ENCODE measurements at regions not wholly inside any gene's neighbourhood (a gene's known extent, or its start where the extent isn't known, plus 50 kb on each side); places are given as distances from the start of the nearest gene placed in this dataset.
A peak's percentile ranks its signal among the peaks of the same experiment; 100 is the strongest.

- ChIA-PET CTCF (no interaction called here), POLR2A (no interaction called here)
- Histone ChIP-seq H3K36me3 (ENCODE audit: control insufficient read depth in 2 of 2, extremely low read depth in 1 of 2, insufficient read depth in 2 of 2, low read length in 2 of 2) (no peaks in the 10 kb centered on the region), H3K9me3 (replicated peaks; ENCODE audit: control insufficient read depth, insufficient read depth, low read length) (no peaks in the 10 kb centered on the region), H3K4me1 (ENCODE audit: control insufficient read depth, extremely low read depth, insufficient read depth, low read length) (peaks cover 10% of the 10 kb centered on the region), H3K27ac (ENCODE audit: insufficient read depth, low read depth, low read length) (peak overlapping the region; percentile 32), H3K27me3 (ENCODE audit: control insufficient read depth in 2 of 2, insufficient read depth in 2 of 2, low read length in 2 of 2) (peaks cover 0 to 4% of the 10 kb centered on the region in 2 experiments), H3K9me1 (replicated peaks; ENCODE audit: control insufficient read depth, extremely low read depth, insufficient read depth, low read length) (no peaks in the 10 kb centered on the region), H2AFZ (ENCODE audit: low read depth, low read length) (peak overlapping the region; percentile 87), H3K4me2 (ENCODE audit: insufficient read depth, low read length) (no peak overlapping the region), H3K4me3 (replicated peaks in 1 of 3; ENCODE audit: insufficient read depth in 1 of 3, low read depth in 1 of 3, low read length in 3 of 3) (no peak overlapping the region), H4K20me1 (replicated peaks; ENCODE audit: control insufficient read depth, extremely low read depth, insufficient read depth, low read length) (no peaks in the 10 kb centered on the region), H3K79me2 (ENCODE audit: control insufficient read depth, insufficient read depth, low read length) (no peaks in the 10 kb centered on the region), H3K9ac (replicated peaks; ENCODE audit: extremely low read depth, insufficient read depth, low read length) (no peak overlapping the region)
- peak; percentile 48 for DNase-seq (ENCODE audit: low read depth, low spot score)
- intact Hi-C loops (cut with micrococcal nuclease): no loop called here
- dilution Hi-C loops (cut with MboI; ENCODE audit: extremely low pct_ligation_motif_present, low sequenced_read_pairs): no loop called here
- BruUV-seq (replicated peaks): no TSS peak
- FAIRE-seq: peak; percentile 60
- TF ChIP-seq JUN (IDR thresholded peaks at IDR 0.05; ENCODE audit: borderline replicate concordance, insufficient read depth, insufficient read length, low read depth) (no peak), POLR2A (IDR thresholded peaks at IDR 0.05; ENCODE audit: low read depth, low read length) (no peak), GATA2 (IDR thresholded peaks at IDR 0.05; ENCODE audit: insufficient read depth, insufficient read length, low read depth, low read length) (no peak), CTCF (IDR thresholded peaks at IDR 0.05; ENCODE audit: extremely low read depth in 1 of 2, insufficient read depth in 1 of 2, low read depth in 1 of 2, low read length in 2 of 2) (no peak)
Observed at GRCh38 chr18:3340682-3341097, 78.8 kb downstream of the MYL12B start.

- H3K4me1 ChIP-seq (ENCODE audit: control insufficient read depth, extremely low read depth, insufficient read depth, low read length): peaks cover 10% of the 10 kb centered on the region
- no peaks in the 10 kb centered on the region for H3K9me1 ChIP-seq (replicated peaks; ENCODE audit: control insufficient read depth, extremely low read depth, insufficient read depth, low read length)
- no peaks in the 10 kb centered on the region for H3K36me3 ChIP-seq (ENCODE audit: control insufficient read depth in 2 of 2, extremely low read depth in 1 of 2, insufficient read depth in 2 of 2, low read length in 2 of 2)
- no peak for TF ChIP-seq GATA2 (IDR thresholded peaks at IDR 0.05; ENCODE audit: insufficient read depth, insufficient read length, low read depth, low read length)
- TF ChIP-seq MYC (IDR thresholded peaks at IDR 0.05; ENCODE audit: low read depth, low read length): no peak
- no peak for TF ChIP-seq POLR2AphosphoS5 (IDR thresholded peaks at IDR 0.05; ENCODE audit: insufficient read depth, low read depth, low read length)
- no peak for TF ChIP-seq MAX (IDR thresholded peaks at IDR 0.05; ENCODE audit: insufficient read depth, insufficient read length)
- TF ChIP-seq EZH2 (IDR thresholded peaks at IDR 0.05; ENCODE audit: borderline replicate concordance, low read depth, low read length, severe bottlenecking): no peak
- TF ChIP-seq POLR2A (IDR thresholded peaks at IDR 0.05; ENCODE audit: low read depth, low read length): no peak
- no peak for TF ChIP-seq FOS (IDR thresholded peaks at IDR 0.05; ENCODE audit: borderline replicate concordance, insufficient read depth, low read length)
- no peak for TF ChIP-seq JUN (IDR thresholded peaks at IDR 0.05; ENCODE audit: borderline replicate concordance, insufficient read depth, insufficient read length, low read depth)
- H3K27me3 ChIP-seq (ENCODE audit: control insufficient read depth in 2 of 2, insufficient read depth in 2 of 2, low read length in 2 of 2): peaks cover 10 to 11% of the 10 kb centered on the region in 2 experiments
- dilution Hi-C loops (cut with MboI; ENCODE audit: extremely low pct_ligation_motif_present, low sequenced_read_pairs): no loop called here
- no peak overlapping the region for H3K27ac ChIP-seq (ENCODE audit: insufficient read depth, low read depth, low read length)
- no peak overlapping the region for H3K4me2 ChIP-seq (ENCODE audit: insufficient read depth, low read length)
- CTCF ChIA-PET: no interaction called here
- intact Hi-C loops (cut with micrococcal nuclease): no loop called here
- no peaks in the 10 kb centered on the region for H3K9me3 ChIP-seq (replicated peaks; ENCODE audit: control insufficient read depth, insufficient read depth, low read length)
- DNase-seq (ENCODE audit: low read depth, low spot score): no peak
- H3K9ac ChIP-seq (replicated peaks; ENCODE audit: extremely low read depth, insufficient read depth, low read length): no peak overlapping the region
- no peak overlapping the region for H3K4me3 ChIP-seq (replicated peaks in 1 of 3; ENCODE audit: insufficient read depth in 1 of 3, low read depth in 1 of 3, low read length in 3 of 3)
- BruUV-seq (replicated peaks): no TSS peak
- H4K20me1 ChIP-seq (replicated peaks; ENCODE audit: control insufficient read depth, extremely low read depth, insufficient read depth, low read length): no peaks in the 10 kb centered on the region
- no peak for FAIRE-seq
- POLR2A ChIA-PET: no interaction called here
- H2AFZ ChIP-seq (ENCODE audit: low read depth, low read length): no peak overlapping the region
- no peaks in the 10 kb centered on the region for H3K79me2 ChIP-seq (ENCODE audit: control insufficient read depth, insufficient read depth, low read length)
Observed at GRCh38 chr18:3342628-3343027, 80.7 kb downstream of the MYL12B start.
